Umbilical cord (tissue), 1 donor: ENCODE measurements at regions not wholly inside any gene's neighbourhood (a gene's known extent, or its start where the extent isn't known, plus 50 kb on each side); places are given as distances from the start of the nearest gene placed in this dataset.

Experiments
- DNase-seq: peaks from one replicate; pipeline ENCODE4 v3.0.0-alpha.2; 2015; ENCODE audit warnings: low spot score

- no peak for DNase-seq
Observed at GRCh38 chr9:31606678-31607077, 777.8 kb upstream of the ACO1 start.

DNA sequence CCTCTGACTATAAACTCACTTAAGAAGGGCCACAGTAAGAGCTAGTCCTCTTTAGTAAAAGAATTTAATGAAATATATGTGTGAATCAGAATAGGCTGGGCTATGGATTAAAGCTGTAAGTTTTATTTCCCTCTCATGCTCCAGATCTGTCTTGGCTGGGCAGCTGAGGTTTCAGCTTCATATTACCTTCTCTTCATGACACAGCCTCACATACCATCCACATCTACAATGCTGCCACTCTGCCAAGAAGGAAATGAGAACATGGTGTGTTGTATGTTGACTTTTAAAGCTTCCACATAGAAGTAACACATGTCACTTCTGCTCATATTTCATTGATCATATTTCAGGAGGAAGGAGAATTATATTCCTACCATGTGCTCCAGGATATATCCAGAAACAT is 776.0 kb upstream of the ACO1 start:
- no peak for DNase-seq

DNA sequence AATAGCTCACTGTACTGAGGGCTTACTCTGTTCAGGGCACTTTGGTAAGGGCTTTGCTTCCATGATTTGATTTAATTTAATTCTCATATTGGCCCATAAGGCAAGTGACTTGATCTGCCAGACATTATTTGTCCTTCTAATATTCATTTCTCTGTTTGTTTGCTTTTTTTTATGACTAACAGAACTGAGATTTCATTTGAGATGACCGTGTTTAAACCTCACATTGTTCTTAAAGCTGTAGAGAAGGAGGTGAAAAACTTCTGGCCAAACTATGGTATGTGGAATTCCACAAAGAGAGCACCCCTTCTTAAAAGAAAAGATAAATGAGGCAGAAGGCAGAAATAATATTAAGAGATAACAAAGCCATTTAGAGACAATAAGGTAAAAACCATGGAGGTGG is 775.6 kb upstream of the ACO1 start:
- no peak for DNase-seq

GRCh38 chr9:31612336-31613030 is 772.0 kb upstream of the ACO1 start:
- DNase-seq = no peak

DNA sequence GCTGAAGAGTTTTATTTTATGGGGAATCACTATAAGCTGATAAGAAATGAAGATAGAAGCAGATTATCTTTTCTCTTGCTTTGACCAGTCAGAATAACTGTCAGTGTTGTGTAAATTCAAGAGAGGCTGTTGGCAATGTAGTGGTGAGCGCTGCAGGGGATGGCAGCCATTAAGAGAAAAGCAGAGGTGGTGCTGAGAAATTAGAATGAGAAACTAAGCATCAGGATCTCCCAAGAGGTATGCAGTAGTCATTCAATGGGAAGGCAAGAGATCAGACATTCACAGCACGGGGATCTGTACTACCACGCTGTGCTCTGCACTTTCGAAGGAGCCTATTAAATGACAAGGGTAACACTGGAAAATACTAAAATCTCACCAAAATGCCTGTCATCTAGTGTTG is 768.5 kb upstream of the ACO1 start:
- no peak for DNase-seq

DNA sequence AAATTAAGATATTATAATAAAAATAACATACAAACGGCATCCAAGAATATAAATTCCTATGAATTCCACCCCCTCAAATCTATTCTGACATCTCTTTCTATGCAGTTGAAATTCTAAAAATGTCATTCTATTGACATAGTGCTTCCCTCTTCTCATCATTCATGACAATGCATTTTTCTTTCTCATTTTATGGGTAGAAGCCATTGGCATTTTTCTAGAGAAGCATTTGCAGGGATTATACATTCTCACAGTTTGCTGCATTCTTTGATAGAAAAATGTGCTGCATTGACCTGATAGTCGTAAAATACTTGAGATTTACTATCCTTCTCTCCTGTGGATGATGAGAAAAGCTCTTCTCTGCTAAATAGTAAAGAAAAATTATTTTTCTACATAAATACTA is 760.9 kb upstream of the ACO1 start:
- no peak for DNase-seq

- DNase-seq = no peak
Observed at GRCh38 chr9:31629292-31629691, 755.2 kb upstream of the ACO1 start.

GRCh38 chr9:31637265-31637664 is 747.2 kb upstream of the ACO1 start:
- no peak for DNase-seq

DNA sequence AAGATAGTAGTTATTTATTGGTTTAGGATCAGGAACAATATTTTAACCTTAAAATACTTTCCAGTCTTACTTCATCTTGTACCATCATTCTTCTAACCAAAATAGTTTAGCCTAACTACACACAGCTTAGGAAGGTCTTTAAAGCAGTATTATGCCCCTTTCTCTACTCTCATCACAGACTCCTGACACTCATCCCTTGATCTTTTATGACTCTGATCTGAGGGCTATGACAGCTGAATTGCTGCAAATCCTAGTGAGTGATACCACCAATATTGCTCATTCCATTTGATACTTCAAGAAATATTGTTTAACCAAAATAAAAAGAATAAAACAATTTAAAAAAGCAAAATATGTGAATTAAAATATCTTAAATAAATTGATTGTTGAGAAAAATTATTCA is 746.6 kb upstream of the ACO1 start:
- DNase-seq = no peak

- peak; percentile 1 for DNase-seq
Observed at GRCh38 chr9:31639451-31639850, 745.0 kb upstream of the ACO1 start.

DNA sequence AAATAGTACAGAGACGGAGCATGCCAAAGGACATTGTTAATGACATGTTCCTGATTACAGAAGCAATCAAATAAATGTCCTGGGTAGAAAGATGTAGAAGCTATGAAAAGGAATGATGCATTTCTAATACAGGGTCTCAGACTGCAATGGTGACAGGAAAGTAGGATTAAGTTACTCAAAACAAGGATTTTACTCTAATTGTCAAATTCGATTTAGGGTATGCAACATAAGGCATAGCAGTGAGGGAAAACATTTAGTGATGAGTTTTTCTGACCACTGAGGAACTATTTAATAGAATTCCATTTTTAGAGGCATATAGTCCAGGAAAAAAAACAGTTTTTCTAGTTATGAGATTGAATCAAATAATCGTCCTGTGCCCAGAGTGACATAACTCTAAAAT is 715.1 kb upstream of the ACO1 start:
- DNase-seq = no peak

DNA sequence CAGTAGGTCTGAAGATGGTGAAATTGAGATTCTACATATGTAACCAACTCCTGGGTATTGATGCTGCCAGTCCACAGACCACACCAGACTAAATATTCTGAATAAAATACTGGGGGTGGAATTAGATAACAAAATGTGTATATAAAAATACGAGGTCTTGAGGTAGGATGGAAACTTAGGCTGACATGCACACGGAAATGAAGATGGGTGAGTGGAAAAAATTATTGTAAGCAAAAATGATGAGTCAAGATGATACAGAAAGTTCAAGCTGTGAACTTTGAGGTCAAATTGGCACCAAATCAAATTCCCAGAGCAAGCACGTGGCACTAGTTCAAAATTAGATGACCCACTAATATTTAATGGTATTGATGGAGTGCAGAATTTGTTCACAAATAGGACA is 713.4 kb upstream of the ACO1 start:
- no peak for DNase-seq

GRCh38 chr9:31674264-31674663 is 710.2 kb upstream of the ACO1 start:
- no peak for DNase-seq

- DNase-seq = no peak
Observed at GRCh38 chr9:31677415-31677814, 707.0 kb upstream of the ACO1 start.

DNA sequence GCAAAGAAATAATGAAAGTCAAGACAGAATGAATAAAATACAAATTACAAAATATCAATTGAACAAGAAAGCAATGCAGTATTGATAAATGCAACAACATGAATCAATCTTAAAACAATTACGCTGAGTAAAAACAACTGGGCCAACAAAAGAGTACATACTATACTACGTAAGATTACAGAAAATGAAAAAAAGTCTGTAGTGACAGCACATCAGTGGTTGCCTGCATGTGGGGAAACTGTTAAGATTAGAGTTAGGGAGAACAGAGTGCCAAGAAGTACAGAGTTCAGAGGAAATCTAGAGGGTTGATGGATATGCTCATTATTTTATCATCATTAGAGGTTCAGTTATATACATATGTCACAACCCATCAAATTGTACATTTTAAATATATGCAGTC is 706.6 kb upstream of the ACO1 start:
- DNase-seq = no peak

DNA sequence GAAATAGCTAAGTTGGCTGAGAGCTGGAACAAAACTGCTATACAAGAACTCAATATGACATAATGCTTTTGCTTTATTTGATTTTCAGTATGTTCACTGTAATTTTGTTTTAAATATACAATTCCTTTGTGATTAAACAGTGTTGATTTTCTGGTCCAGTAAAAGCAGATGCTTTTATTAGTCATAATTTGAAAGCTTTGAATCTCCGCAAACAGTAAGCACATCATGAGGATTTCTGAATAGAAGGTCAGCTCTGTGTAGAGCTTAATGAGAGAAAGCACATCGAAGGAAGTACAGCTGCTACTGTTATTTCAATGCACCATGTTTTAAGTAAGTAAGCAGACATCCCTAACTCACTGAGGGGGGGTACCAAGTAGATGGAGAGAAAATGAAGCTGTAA is 701.3 kb upstream of the ACO1 start:
- peak; percentile 16 for DNase-seq

- no peak for DNase-seq
Observed at GRCh38 chr9:31697956-31698355, 686.5 kb upstream of the ACO1 start.

DNA sequence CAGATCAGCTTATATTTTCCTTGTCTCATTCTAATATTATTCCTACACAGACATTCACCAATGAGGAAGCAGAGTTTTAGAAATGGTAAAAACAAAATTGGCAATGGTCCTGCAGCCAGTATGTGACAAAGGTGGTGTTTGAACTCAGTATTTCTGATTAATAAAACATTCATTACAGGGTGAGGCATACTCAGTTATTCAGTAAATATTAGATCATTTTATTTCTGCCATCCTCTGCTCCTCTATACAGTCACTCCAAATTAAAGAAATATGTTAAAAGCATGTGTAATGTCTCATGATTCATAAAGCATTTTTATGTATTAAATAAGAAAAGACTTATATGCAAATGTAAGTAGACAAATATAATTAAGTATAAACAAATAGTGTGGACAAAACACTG is 684.6 kb upstream of the ACO1 start:
- DNase-seq = no peak

DNA sequence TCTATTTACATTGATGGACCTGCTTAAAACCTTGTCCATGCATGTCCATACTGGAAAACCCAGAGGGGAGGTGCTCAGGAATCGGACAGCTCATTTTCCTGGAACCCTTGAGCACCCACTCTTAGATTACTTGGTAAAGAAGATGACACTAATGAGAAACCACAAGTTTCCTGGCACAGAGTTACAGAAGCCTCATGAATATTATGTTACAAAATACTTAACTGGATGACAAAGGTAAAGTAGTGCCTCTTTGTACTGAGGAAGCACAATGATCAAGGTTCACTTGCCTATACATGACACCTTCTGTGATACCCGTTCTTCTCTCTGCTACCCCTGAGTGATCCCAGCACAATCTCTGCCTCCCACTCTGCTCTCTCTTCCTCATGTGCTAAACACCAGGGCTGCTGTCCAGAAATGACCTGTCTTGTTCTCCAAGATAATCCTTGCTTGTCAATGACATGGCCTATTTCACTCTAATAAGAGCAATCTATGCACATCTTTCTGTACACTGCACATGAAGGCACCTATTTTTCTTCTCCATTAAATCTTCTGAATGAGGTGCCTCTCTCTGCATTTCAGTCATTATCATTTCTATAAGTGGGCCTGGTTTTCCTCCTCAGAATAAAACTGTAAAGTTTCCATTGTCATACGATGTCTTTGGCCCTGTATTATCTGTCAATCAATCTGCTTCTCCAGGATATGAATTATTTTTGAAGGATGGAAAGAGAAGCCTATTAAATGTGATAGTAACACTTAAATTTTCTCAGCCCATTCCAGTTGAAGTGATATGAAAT is 684.0 kb upstream of the ACO1 start:
- DNase-seq = no peak

DNA sequence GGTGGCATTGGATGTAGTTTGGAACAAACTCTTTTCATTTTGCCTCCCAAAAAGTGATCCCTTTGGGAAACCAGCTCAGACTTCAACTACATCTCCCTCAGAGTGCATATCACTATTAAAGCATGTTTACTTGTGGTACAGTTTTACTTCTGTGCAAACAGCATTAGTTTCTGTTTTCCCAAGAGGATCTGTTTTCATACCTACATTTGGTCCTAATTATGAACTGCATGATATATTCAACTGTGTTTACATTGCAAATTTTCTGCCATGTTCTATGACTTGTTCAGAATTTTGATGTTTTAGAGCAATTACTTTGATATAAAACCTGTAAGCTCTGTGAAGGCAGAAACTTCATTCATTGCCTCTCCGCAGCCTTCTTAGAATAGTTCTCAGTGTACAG is 681.5 kb upstream of the ACO1 start:
- DNase-seq = no peak

- peak; percentile 6 for DNase-seq
Observed at GRCh38 chr9:31715250-31715649, 669.2 kb upstream of the ACO1 start.

GRCh38 chr9:31719262-31719661 is 665.2 kb upstream of the ACO1 start:
- no peak for DNase-seq

GRCh38 chr9:31730398-31730797 is 654.0 kb upstream of the ACO1 start:
- DNase-seq = no peak

DNA sequence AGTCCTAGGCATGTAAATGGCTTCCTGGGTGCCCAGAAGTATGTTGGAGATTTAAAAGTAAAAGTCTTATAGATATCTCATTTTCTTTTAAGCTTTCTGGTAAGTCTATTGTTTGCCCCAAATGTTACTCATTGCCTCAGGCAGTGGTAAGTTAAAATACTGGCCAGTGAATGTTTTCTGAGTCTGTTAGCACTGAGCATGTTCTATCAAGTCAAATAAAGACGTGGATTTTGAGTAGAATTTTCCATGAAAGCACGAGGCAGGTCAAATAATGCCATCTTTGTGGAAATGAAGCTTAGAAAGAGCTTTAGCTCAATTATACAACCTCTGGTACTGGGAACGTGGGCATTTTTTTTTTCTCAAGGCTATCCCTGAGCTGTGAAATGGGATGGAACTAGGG is 651.3 kb upstream of the ACO1 start:
- DNase-seq = no peak
